GM18526 (cell line): ENCODE measurements at regions not wholly inside any gene's neighbourhood (a gene's known extent, or its start where the extent isn't known, plus 50 kb on each side); places are given as distances from the start of the nearest gene placed in this dataset.

Experiments
- POLR2A ChIP-seq: IDR thresholded peaks from 3 replicates; pipeline ENCODE4 v1.6.1; 2011; ENCODE audit not compliant: insufficient read length; ENCODE audit errors: extremely low read depth

- TF ChIP-seq POLR2A: no peak
Measured at GRCh38 chr17:70374496-70374895, 205.2 kb downstream of the KCNJ2 start.

- TF ChIP-seq POLR2A: no peak
Measured at GRCh38 chr17:70375406-70375805, 206.1 kb downstream of the KCNJ2 start.

GRCh38 chr17:70375813-70376770 lies 206.8 kb downstream of the KCNJ2 start:
- no peak for TF ChIP-seq POLR2A

GRCh38 chr17:70377654-70378053 lies 208.3 kb downstream of the KCNJ2 start:
- TF ChIP-seq POLR2A: no peak

GRCh38 chr17:70378076-70378475 lies 208.7 kb downstream of the KCNJ2 start:
- TF ChIP-seq POLR2A: no peak

GRCh38 chr17:70379945-70380344 lies 210.6 kb downstream of the KCNJ2 start:
- no peak for TF ChIP-seq POLR2A

- no peak for TF ChIP-seq POLR2A
Measured at GRCh38 chr17:70388326-70388725, 219.0 kb downstream of the KCNJ2 start.

GRCh38 chr17:70390049-70390448 lies 220.7 kb downstream of the KCNJ2 start:
- no peak for TF ChIP-seq POLR2A

GRCh38 chr17:70394473-70395232 lies 225.3 kb downstream of the KCNJ2 start:
- TF ChIP-seq POLR2A: no peak

GRCh38 chr17:70405492-70406220 lies 236.3 kb downstream of the KCNJ2 start:
- no peak for TF ChIP-seq POLR2A

- no peak for TF ChIP-seq POLR2A
Measured at GRCh38 chr17:70407506-70407905, 238.2 kb downstream of the KCNJ2 start.

GRCh38 chr17:70408768-70409167 lies 239.4 kb downstream of the KCNJ2 start:
- TF ChIP-seq POLR2A: no peak

- TF ChIP-seq POLR2A: no peak
Measured at GRCh38 chr17:70414300-70414699, 245.0 kb downstream of the KCNJ2 start.

GRCh38 chr17:70420861-70421445 lies 251.6 kb downstream of the KCNJ2 start:
- TF ChIP-seq POLR2A: no peak

- no peak for TF ChIP-seq POLR2A
Measured at GRCh38 chr17:70422862-70423261, 253.5 kb downstream of the KCNJ2 start.
